ENCODE measurements at regions not wholly inside any gene's neighbourhood (a gene's known extent, or its start where the extent isn't known, plus 50 kb on each side); places are given as distances from the start of the nearest gene placed in this dataset.

- H3K4me2 ChIP-seq (ENCODE audit: insufficient read depth, low read length): no peak overlapping the region
- H3K79me2 ChIP-seq (ENCODE audit: insufficient read depth, low read length): no peaks in the 10 kb centered on the region
- no peaks in the 10 kb centered on the region for H3K27me3 ChIP-seq (ENCODE audit: insufficient read depth, low read length, poor library complexity)
- H3K9me3 ChIP-seq (ENCODE audit: insufficient read depth, low read length, severe bottlenecking): no peaks in the 10 kb centered on the region
- H4K20me1 ChIP-seq (ENCODE audit: insufficient read depth, low read length): no peaks in the 10 kb centered on the region
- TF ChIP-seq EZH2 (IDR thresholded peaks at IDR 0.05; ENCODE audit: borderline replicate concordance, low read depth, low read length, severe bottlenecking) (no peak), CTCF (IDR thresholded peaks at IDR 0.05; ENCODE audit: borderline replicate concordance, extremely low read depth, low read length, poor library complexity, severe bottlenecking) (no peak)
- no peak for ATAC-seq (ENCODE audit: insufficient read depth, low read depth)
- H2AFZ ChIP-seq (ENCODE audit: low read depth, low read length): no peak overlapping the region
- no peak overlapping the region for H3K4me3 ChIP-seq (ENCODE audit: low read depth in 1 of 2, low read length in 2 of 2)
- H3K27ac ChIP-seq (ENCODE audit: low read length): no peak overlapping the region
- H3K9ac ChIP-seq (ENCODE audit: low read depth, low read length): no peak overlapping the region
- DNase-seq: no peak
- H3K4me1 ChIP-seq (ENCODE audit: insufficient read depth, low read length): no peaks in the 10 kb centered on the region
- H3K36me3 ChIP-seq (ENCODE audit: insufficient read depth, low read length): no peaks in the 10 kb centered on the region
Observed at GRCh38 chr2:81403508-81403907, 1099.0 kb upstream of the LRRTM1 start.

- TF ChIP-seq CTCF (IDR thresholded peaks at IDR 0.05; ENCODE audit: borderline replicate concordance, extremely low read depth, low read length, poor library complexity, severe bottlenecking) (no peak), EZH2 (IDR thresholded peaks at IDR 0.05; ENCODE audit: borderline replicate concordance, low read depth, low read length, severe bottlenecking) (no peak)
- H3K9me3 ChIP-seq (ENCODE audit: insufficient read depth, low read length, severe bottlenecking): no peaks in the 10 kb centered on the region
- H3K27me3 ChIP-seq (ENCODE audit: insufficient read depth, low read length, poor library complexity): no peaks in the 10 kb centered on the region
- no peak overlapping the region for H3K4me2 ChIP-seq (ENCODE audit: insufficient read depth, low read length)
- no peak overlapping the region for H3K27ac ChIP-seq (ENCODE audit: low read length)
- H3K4me1 ChIP-seq (ENCODE audit: insufficient read depth, low read length): no peaks in the 10 kb centered on the region
- H3K4me3 ChIP-seq (ENCODE audit: low read depth in 1 of 2, low read length in 2 of 2): no peak overlapping the region
- H4K20me1 ChIP-seq (ENCODE audit: insufficient read depth, low read length): no peaks in the 10 kb centered on the region
- ATAC-seq (ENCODE audit: insufficient read depth, low read depth): no peak
- no peak for DNase-seq
- H3K9ac ChIP-seq (ENCODE audit: low read depth, low read length): no peak overlapping the region
- no peak overlapping the region for H2AFZ ChIP-seq (ENCODE audit: low read depth, low read length)
- no peaks in the 10 kb centered on the region for H3K79me2 ChIP-seq (ENCODE audit: insufficient read depth, low read length)
- no peaks in the 10 kb centered on the region for H3K36me3 ChIP-seq (ENCODE audit: insufficient read depth, low read length)
Observed at GRCh38 chr2:81396417-81397019, 1092.0 kb upstream of the LRRTM1 start.

- no peak for ATAC-seq (ENCODE audit: insufficient read depth, low read depth)
- Histone ChIP-seq H3K4me2 (ENCODE audit: insufficient read depth, low read length) (no peak overlapping the region), H3K27ac (ENCODE audit: low read length) (no peak overlapping the region), H3K4me1 (ENCODE audit: insufficient read depth, low read length) (no peaks in the 10 kb centered on the region), H3K36me3 (ENCODE audit: insufficient read depth, low read length) (no peaks in the 10 kb centered on the region), H3K9me3 (ENCODE audit: insufficient read depth, low read length, severe bottlenecking) (no peaks in the 10 kb centered on the region), H3K9ac (ENCODE audit: low read depth, low read length) (no peak overlapping the region), H2AFZ (ENCODE audit: low read depth, low read length) (no peak overlapping the region), H3K27me3 (ENCODE audit: insufficient read depth, low read length, poor library complexity) (no peaks in the 10 kb centered on the region), H3K4me3 (ENCODE audit: low read depth in 1 of 2, low read length in 2 of 2) (no peak overlapping the region), H3K79me2 (ENCODE audit: insufficient read depth, low read length) (no peaks in the 10 kb centered on the region), H4K20me1 (ENCODE audit: insufficient read depth, low read length) (no peaks in the 10 kb centered on the region)
- TF ChIP-seq CTCF (IDR thresholded peaks at IDR 0.05; ENCODE audit: borderline replicate concordance, extremely low read depth, low read length, poor library complexity, severe bottlenecking) (no peak), EZH2 (IDR thresholded peaks at IDR 0.05; ENCODE audit: borderline replicate concordance, low read depth, low read length, severe bottlenecking) (no peak)
- no peak for DNase-seq
Observed at GRCh38 chr2:81395746-81396145, 1091.2 kb upstream of the LRRTM1 start.
